A549 (cell line): ENCODE measurements at regions not wholly inside any gene's neighbourhood (a gene's known extent, or its start where the extent isn't known, plus 50 kb on each side); places are given as distances from the start of the nearest gene placed in this dataset.

Experiments
- ATAC-seq, 2 experiments: fragments of 200-7000 bp in 1 of 2; fragments of >200 bp in 1 of 2; cut with Nextera tagmentation in 1 of 2; cut with Tn5 transposase in 1 of 2; 3 replicates each; pipeline versions ENCODE4 v1.8.0 to v1.9.1; 2018 to 2020; ENCODE audit warnings: mild to moderate bottlenecking in 1 of 2, moderate library complexity in 1 of 2
- CTCF ChIA-PET: fragments of 300-600 bp; sonication (Branson Sonifier 250); formaldehyde crosslinking; extraction: SDS; loops from one replicate; lab custom pipeline; 2021; ENCODE audit warnings: antibody characterized with exemption, inconsistent platforms; lab: Yijun Ruan, JAX
- POLR2A ChIA-PET: fragments of 350-600 bp; formaldehyde crosslinking; extraction: SDS; loops from one replicate; lab custom pipeline; 2021; ENCODE audit warnings: antibody characterized with exemption, inconsistent platforms; lab: Yijun Ruan, JAX
- DNase-seq, 2 experiments: peaks; one replicate each; pipeline versions ENCODE4 v3.0.0 to v3.0.0-alpha.2; 2011 to 2016; ENCODE audit warnings: low read depth in 1 of 2, low spot score in 1 of 2
- FAIRE-seq: peaks from 2 replicates; lab custom pipeline; 2011; peaks lifted over from hg19 to GRCh38; lab: Jason Lieb, UNC
- H3K27ac ChIP-seq, 2 experiments: fragments of >200 bp; sonication (Bioruptor Twin); formaldehyde crosslinking; 3 replicates each; pipeline ENCODE4 v1.5.1; 2016 to 2017
- H3K4me1 ChIP-seq: fragments of >200 bp; sonication (Bioruptor Twin); formaldehyde crosslinking; 3 replicates; pipeline ENCODE4 v1.6.1; 2016
- H3K4me2 ChIP-seq: fragments of >200 bp; sonication (Bioruptor Twin); formaldehyde crosslinking; 3 replicates; pipeline ENCODE4 v1.6.1; 2016
- H3K4me3 ChIP-seq: fragments of >200 bp; sonication (Bioruptor Twin); formaldehyde crosslinking; 3 replicates; pipeline ENCODE4 v1.5.1; 2016
- H3K9me3 ChIP-seq: fragments of >200 bp; sonication (Bioruptor Twin); formaldehyde crosslinking; 3 replicates; pipeline ENCODE4 v1.6.1; 2016
- CBX8 ChIP-seq: fragments of 200-600 bp; sonication (generic); IDR thresholded peaks from 2 replicates; pipeline ENCODE4 v1.6.1; 2016
- CHD2 ChIP-seq: fragments of 150-350 bp; IDR thresholded peaks from 2 replicates; pipeline ENCODE4 v1.6.1; 2014; ENCODE audit warnings: low read length; ENCODE audit not compliant: partially characterized antibody
- E2F6 ChIP-seq: IDR thresholded peaks from 2 replicates; pipeline ENCODE4 v1.6.1; 2012; ENCODE audit warnings: low read depth, borderline replicate concordance
- EHF ChIP-seq: fragments of 250-450 bp; sonication (Bioruptor Pico); IDR thresholded peaks from 2 replicates; pipeline ENCODE4 v1.5.0; 2020; ENCODE audit warnings: mild to moderate bottlenecking
- EHMT2 ChIP-seq: fragments of 200-600 bp; sonication (generic); IDR thresholded peaks from 2 replicates; pipeline ENCODE4 v1.6.1; 2016; ENCODE audit warnings: antibody characterized with exemption, low read depth, mild to moderate bottlenecking, moderate library complexity
- ELK1 ChIP-seq: fragments of 150-350 bp; IDR thresholded peaks from 2 replicates; pipeline ENCODE4 v1.6.1; 2014; ENCODE audit warnings: low read depth, mild to moderate bottlenecking, low read length
- FOSB ChIP-seq: fragments of 250-450 bp; sonication (Bioruptor Pico); IDR thresholded peaks from 2 replicates; pipeline ENCODE4 v1.5.0; 2020; ENCODE audit warnings: mild to moderate bottlenecking, moderate library complexity
- GATA3 ChIP-seq: IDR thresholded peaks from 2 replicates; pipeline ENCODE4 v1.6.1; 2012; ENCODE audit warnings: borderline replicate concordance
- HEYL ChIP-seq: fragments of 250-450 bp; sonication (Bioruptor Pico); IDR thresholded peaks from 2 replicates; pipeline ENCODE4 v1.8.0; 2021; ENCODE audit warnings: mild to moderate bottlenecking, moderate library complexity
- HMGXB4 ChIP-seq: fragments of 250-450 bp; sonication (Bioruptor Pico); IDR thresholded peaks from 2 replicates; pipeline ENCODE4 v1.5.0; 2021; ENCODE audit warnings: mild to moderate bottlenecking, moderate library complexity, borderline replicate concordance
- HOXA7 ChIP-seq: fragments of 250-450 bp; sonication (Bioruptor Pico); IDR thresholded peaks from 2 replicates; pipeline ENCODE4 v1.5.0; 2020; ENCODE audit warnings: mild to moderate bottlenecking, moderate library complexity
- HOXB13 ChIP-seq: fragments of 250-450 bp; sonication (Bioruptor Pico); IDR thresholded peaks from 2 replicates; pipeline ENCODE4 v1.5.0; 2020; ENCODE audit warnings: low read depth, mild to moderate bottlenecking, moderate library complexity
- JUNB ChIP-seq: fragments of >200 bp; sonication (Bioruptor Twin); formaldehyde crosslinking; IDR thresholded peaks from 2 replicates; pipeline ENCODE4 v1.6.1; 2016
- NR3C1 ChIP-seq: fragments of >200 bp; sonication (Bioruptor Twin); formaldehyde crosslinking; IDR thresholded peaks from 3 replicates; pipeline ENCODE4 v1.6.1; 2017
- POLR2A ChIP-seq: IDR thresholded peaks from 2 replicates; pipeline ENCODE4 v1.6.1; 2012; ENCODE audit warnings: mild to moderate bottlenecking, low read length
- RARB ChIP-seq: fragments of 250-450 bp; sonication (Bioruptor Pico); IDR thresholded peaks from 2 replicates; pipeline ENCODE4 v1.8.0; 2021; ENCODE audit warnings: mild to moderate bottlenecking, moderate library complexity
- RCOR1 ChIP-seq: fragments of 150-350 bp; IDR thresholded peaks from 2 replicates; pipeline ENCODE4 v1.6.1; 2014; ENCODE audit warnings: antibody characterized with exemption, low read length, low read depth
- SMC3 ChIP-seq: fragments of >200 bp; sonication (Bioruptor Twin); formaldehyde crosslinking; IDR thresholded peaks from 3 replicates; pipeline ENCODE4 v1.6.1; 2018; ENCODE audit warnings: inconsistent platforms
- SREBF2 ChIP-seq: fragments of 450-650 bp; IDR thresholded peaks from 2 replicates; pipeline ENCODE4 v1.6.1; 2014; ENCODE audit warnings: mild to moderate bottlenecking, moderate library complexity
- TFCP2L1 ChIP-seq: fragments of 250-450 bp; sonication (Bioruptor Pico); IDR thresholded peaks from 2 replicates; pipeline ENCODE4 v1.5.0; 2021; ENCODE audit warnings: mild to moderate bottlenecking
- USF2 ChIP-seq: fragments of 450-650 bp; IDR thresholded peaks from 2 replicates; pipeline ENCODE4 v1.6.1; 2014; ENCODE audit warnings: antibody characterized with exemption
- ZNF302 ChIP-seq: fragments of 250-450 bp; sonication (Bioruptor Pico); IDR thresholded peaks from 2 replicates; pipeline ENCODE4 v1.9.0; 2021; ENCODE audit warnings: inconsistent platforms, mild to moderate bottlenecking, moderate library complexity
- ZSCAN20 ChIP-seq: fragments of 250-450 bp; sonication (Bioruptor Pico); IDR thresholded peaks from 2 replicates; pipeline ENCODE4 v1.8.0; 2022; ENCODE audit warnings: mild to moderate bottlenecking, moderate library complexity
- WGBS: methylation state at CpG from one replicate; pipeline ENCODE4 v1.1.6; 2017; ENCODE audit errors: missing lambda C conversion rate; 5-methylcytosine and 5-hydroxymethylcytosine counted together

GRCh38 chr16:85511938-85512807, 100.9 kb upstream of the GSE1 start:
- POLR2A ChIA-PET, result interaction anchor here (0.9 kb wide), 1 partner anchor 100 kb away, joined by 8 read pairs; no protein-coding TSS in a partner anchor
- DNase-seq (no peak), FAIRE-seq (no peak), ATAC-seq (no peak)
- H3K27ac ChIP-seq, result peak overlapping the region in 1 of 2 experiments; percentile 97; a peak in 4 of 6 replicates
- no peak overlapping the region for H3K4me3 ChIP-seq
- H3K4me1 ChIP-seq, result peaks cover 36% of the 10 kb centered on the region
- CTCF ChIA-PET, result interaction anchor here (1.1 to 4.4 kb wide), 13 partner anchors 14 to 225 kb away, joined by 3 to 18 read pairs (median 7); no protein-coding TSS in a partner anchor
- H3K4me2 ChIP-seq, result no peak overlapping the region
- TF ChIP-seq TFCP2L1 (CRISPR knock-in tag), result no peak
- no peak for TF ChIP-seq CBX8
- no peak for TF ChIP-seq SMC3
- TF ChIP-seq USF2, result no peak
- TF ChIP-seq FOSB, result no peak
- TF ChIP-seq GATA3, result no peak
- TF ChIP-seq HOXB13 (CRISPR knock-in tag), result no peak
- TF ChIP-seq RCOR1, result no peak
- TF ChIP-seq CHD2, result no peak
- no peak for TF ChIP-seq E2F6
- no peak for TF ChIP-seq POLR2A
- no peak for TF ChIP-seq ELK1
- no peak for TF ChIP-seq SREBF2
- no peaks in the 10 kb centered on the region for H3K9me3 ChIP-seq
- 87% methylated on average over 22 of the region's 24 CpGs for WGBS

GRCh38 chr16:85512808-85513115, 100.4 kb upstream of the GSE1 start:
- H3K4me1 ChIP-seq, result peaks cover 36% of the 10 kb centered on the region
- DNase-seq (no peak), ATAC-seq (no peak), FAIRE-seq (no peak)
- no peak for TF ChIP-seq RARB (CRISPR knock-in tag)
- TF ChIP-seq ZNF302 (CRISPR knock-in tag), result no peak
- no peak for TF ChIP-seq NR3C1
- no peak for TF ChIP-seq HOXA7
- no peak for TF ChIP-seq POLR2A
- TF ChIP-seq ZSCAN20 (CRISPR knock-in tag), result no peak
- TF ChIP-seq EHMT2, result no peak
- no peak for TF ChIP-seq JUNB
- no peak for TF ChIP-seq HMGXB4 (CRISPR knock-in tag)
- TF ChIP-seq CBX8, result no peak
- no peak for TF ChIP-seq USF2
- TF ChIP-seq HOXB13 (CRISPR knock-in tag), result no peak
- TF ChIP-seq HEYL, result no peak
- no peak for TF ChIP-seq EHF
- CTCF ChIA-PET, result interaction anchor here (0.6 to 3.4 kb wide), 10 partner anchors 13 to 200 kb away, joined by 3 to 17 read pairs (median 8); no protein-coding TSS in a partner anchor
- POLR2A ChIA-PET, result interaction anchor here (0.9 kb wide), 1 partner anchor 99 kb away, joined by 8 read pairs; no protein-coding TSS in a partner anchor
- H3K4me3 ChIP-seq, result no peak overlapping the region
- H3K27ac ChIP-seq, result peak overlapping the region; percentile 95 to 97; a peak in 5 of 6 replicates
- H3K4me2 ChIP-seq, result no peak overlapping the region
- no peaks in the 10 kb centered on the region for H3K9me3 ChIP-seq
- 85% methylated on average over 7 of the region's 7 CpGs for WGBS
